DND-41 (cell line): ENCODE measurements at regions not wholly inside any gene's neighbourhood (a gene's known extent, or its start where the extent isn't known, plus 50 kb on each side); places are given as distances from the start of the nearest gene placed in this dataset.

Source experiments
- ATAC-seq: fragments of 200-7000 bp; cut with Tn5 transposase; 3 replicates; pipeline ENCODE4 v1.9.1; 2021; ENCODE audit warnings: low read depth; ENCODE audit not compliant: insufficient read depth
- DNase-seq: peaks from one replicate; pipeline ENCODE4 v3.0.0-alpha.2; 2020
- H2AFZ ChIP-seq: 2 replicates; pipeline ENCODE4 v1.6.0; 2012; ENCODE audit warnings: low read depth, low read length
- H3K27ac ChIP-seq: 2 replicates; pipeline ENCODE4 v1.5.1; 2012; ENCODE audit warnings: low read length, inconsistent platforms
- H3K27me3 ChIP-seq: fragments of 200-600 bp; sonication (generic); 2 replicates; pipeline ENCODE4 v1.6.0; 2012; ENCODE audit warnings: low read length, mild to moderate bottlenecking, inconsistent platforms; ENCODE audit not compliant: insufficient read depth, poor library complexity
- H3K36me3 ChIP-seq: 2 replicates; pipeline ENCODE4 v1.5.1; 2012; ENCODE audit warnings: low read length, inconsistent platforms; ENCODE audit not compliant: insufficient read depth
- H3K4me1 ChIP-seq: 2 replicates; pipeline ENCODE4 v1.5.1; 2012; ENCODE audit warnings: mild to moderate bottlenecking, low read length; ENCODE audit not compliant: insufficient read depth
- H3K4me2 ChIP-seq: 2 replicates; pipeline ENCODE4 v1.6.0; 2012; ENCODE audit warnings: mild to moderate bottlenecking, moderate library complexity, low read length, inconsistent platforms; ENCODE audit not compliant: insufficient read depth
- H3K4me3 ChIP-seq, 2 experiments: fragments of 200-600 bp in 1 of 2; shearing (Covaris generic) in 1 of 2; 2 replicates each; pipeline ENCODE4 v1.5.1; 2012 to 2016; ENCODE audit warnings: inconsistent platforms in 2 of 2, low read length in 2 of 2, mild to moderate bottlenecking in 2 of 2, low read depth in 1 of 2, moderate library complexity in 1 of 2
- H3K79me2 ChIP-seq: 2 replicates; pipeline ENCODE4 v1.6.0; 2012; ENCODE audit warnings: low read length, inconsistent platforms; ENCODE audit not compliant: insufficient read depth
- H3K9ac ChIP-seq: 2 replicates; pipeline ENCODE4 v1.6.0; 2012; ENCODE audit warnings: low read depth, mild to moderate bottlenecking, inconsistent platforms, low read length, moderate library complexity
- H3K9me3 ChIP-seq: 2 replicates; pipeline ENCODE4 v1.5.1; 2012; ENCODE audit warnings: low read length, moderate library complexity, mild to moderate bottlenecking, inconsistent platforms; ENCODE audit not compliant: insufficient read depth, severe bottlenecking
- H4K20me1 ChIP-seq: 2 replicates; pipeline ENCODE4 v1.6.0; 2012; ENCODE audit warnings: low read length; ENCODE audit not compliant: insufficient read depth
- CTCF ChIP-seq: IDR thresholded peaks from 2 replicates; pipeline ENCODE4 v1.5.1; 2012; ENCODE audit warnings: borderline replicate concordance, low read length, moderate library complexity, mild to moderate bottlenecking; ENCODE audit not compliant: poor library complexity, severe bottlenecking; ENCODE audit errors: extremely low read depth
- EZH2 ChIP-seq: IDR thresholded peaks from 3 replicates; pipeline ENCODE4 v1.6.1; 2012; ENCODE audit warnings: borderline replicate concordance, low read depth, mild to moderate bottlenecking, moderate library complexity, low read length, inconsistent platforms; ENCODE audit not compliant: severe bottlenecking

- Histone ChIP-seq H3K9ac (no peak overlapping the region), H3K9me3 (no peaks in the 10 kb centered on the region), H4K20me1 (no peaks in the 10 kb centered on the region), H3K4me1 (no peaks in the 10 kb centered on the region), H3K27me3 (no peaks in the 10 kb centered on the region), H2AFZ (no peak overlapping the region), H3K27ac (no peak overlapping the region), H3K79me2 (no peaks in the 10 kb centered on the region), H3K4me2 (no peak overlapping the region), H3K36me3 (no peaks in the 10 kb centered on the region), H3K4me3 (no peak overlapping the region)
- DNase-seq (no peak), ATAC-seq (no peak)
- TF ChIP-seq EZH2 (no peak), CTCF (no peak)
Observed at GRCh38 chr3:144692488-144692887, 720.9 kb downstream of the DIPK2A start.

- no peaks in the 10 kb centered on the region for H3K27me3 ChIP-seq
- no peak overlapping the region for H2AFZ ChIP-seq
- no peaks in the 10 kb centered on the region for H4K20me1 ChIP-seq
- H3K79me2 ChIP-seq: no peaks in the 10 kb centered on the region
- no peaks in the 10 kb centered on the region for H3K36me3 ChIP-seq
- ATAC-seq: no peak
- no peaks in the 10 kb centered on the region for H3K9me3 ChIP-seq
- H3K4me3 ChIP-seq: no peak overlapping the region
- no peak for DNase-seq
- no peak overlapping the region for H3K9ac ChIP-seq
- TF ChIP-seq CTCF (no peak), EZH2 (no peak)
- H3K4me2 ChIP-seq: no peak overlapping the region
- H3K27ac ChIP-seq: no peak overlapping the region
- no peaks in the 10 kb centered on the region for H3K4me1 ChIP-seq
Observed at GRCh38 chr3:144708437-144708836, 736.8 kb downstream of the DIPK2A start.

- TF ChIP-seq CTCF: no peak
- no peak for TF ChIP-seq EZH2
- Histone ChIP-seq H3K36me3 (no peaks in the 10 kb centered on the region), H3K9ac (no peak overlapping the region), H3K4me1 (no peaks in the 10 kb centered on the region), H3K9me3 (no peaks in the 10 kb centered on the region), H3K79me2 (no peaks in the 10 kb centered on the region), H4K20me1 (no peaks in the 10 kb centered on the region), H3K4me3 (no peak overlapping the region), H3K4me2 (no peak overlapping the region), H3K27me3 (no peaks in the 10 kb centered on the region), H2AFZ (no peak overlapping the region), H3K27ac (no peak overlapping the region)
- ATAC-seq: no peak
- no peak for DNase-seq
Observed at GRCh38 chr3:144737281-144737680, 765.7 kb downstream of the DIPK2A start.

GRCh38 chr3:144743225-144743668, 771.6 kb downstream of the DIPK2A start:
- no peak for ATAC-seq
- H3K9me3 ChIP-seq: no peaks in the 10 kb centered on the region
- H3K4me3 ChIP-seq: no peak overlapping the region
- no peaks in the 10 kb centered on the region for H3K4me1 ChIP-seq
- H3K27me3 ChIP-seq: no peaks in the 10 kb centered on the region
- H3K27ac ChIP-seq: no peak overlapping the region
- no peaks in the 10 kb centered on the region for H4K20me1 ChIP-seq
- TF ChIP-seq EZH2 (no peak), CTCF (no peak)
- no peaks in the 10 kb centered on the region for H3K36me3 ChIP-seq
- H3K4me2 ChIP-seq: no peak overlapping the region
- DNase-seq: no peak
- H3K79me2 ChIP-seq: no peaks in the 10 kb centered on the region
- no peak overlapping the region for H2AFZ ChIP-seq
- no peak overlapping the region for H3K9ac ChIP-seq
